DND-41 (cell line): ENCODE measurements at regions not wholly inside any gene's neighbourhood (a gene's known extent, or its start where the extent isn't known, plus 50 kb on each side); places are given as distances from the start of the nearest gene placed in this dataset.

Experiments
- ATAC-seq: fragments of 200-7000 bp; cut with Tn5 transposase; 3 replicates; pipeline ENCODE4 v1.9.1; 2021; ENCODE audit warnings: low read depth; ENCODE audit not compliant: insufficient read depth
- DNase-seq: peaks from one replicate; pipeline ENCODE4 v3.0.0-alpha.2; 2020
- H2AFZ ChIP-seq: 2 replicates; pipeline ENCODE4 v1.6.0; 2012; ENCODE audit warnings: low read depth, low read length
- H3K27ac ChIP-seq: 2 replicates; pipeline ENCODE4 v1.5.1; 2012; ENCODE audit warnings: low read length, inconsistent platforms
- H3K27me3 ChIP-seq: fragments of 200-600 bp; sonication (generic); 2 replicates; pipeline ENCODE4 v1.6.0; 2012; ENCODE audit warnings: low read length, mild to moderate bottlenecking, inconsistent platforms; ENCODE audit not compliant: insufficient read depth, poor library complexity
- H3K36me3 ChIP-seq: 2 replicates; pipeline ENCODE4 v1.5.1; 2012; ENCODE audit warnings: low read length, inconsistent platforms; ENCODE audit not compliant: insufficient read depth
- H3K4me1 ChIP-seq: 2 replicates; pipeline ENCODE4 v1.5.1; 2012; ENCODE audit warnings: mild to moderate bottlenecking, low read length; ENCODE audit not compliant: insufficient read depth
- H3K4me2 ChIP-seq: 2 replicates; pipeline ENCODE4 v1.6.0; 2012; ENCODE audit warnings: mild to moderate bottlenecking, moderate library complexity, low read length, inconsistent platforms; ENCODE audit not compliant: insufficient read depth
- H3K4me3 ChIP-seq, 2 experiments: fragments of 200-600 bp in 1 of 2; shearing (Covaris generic) in 1 of 2; 2 replicates each; pipeline ENCODE4 v1.5.1; 2012 to 2016; ENCODE audit warnings: inconsistent platforms in 2 of 2, low read length in 2 of 2, mild to moderate bottlenecking in 2 of 2, low read depth in 1 of 2, moderate library complexity in 1 of 2
- H3K79me2 ChIP-seq: 2 replicates; pipeline ENCODE4 v1.6.0; 2012; ENCODE audit warnings: low read length, inconsistent platforms; ENCODE audit not compliant: insufficient read depth
- H3K9ac ChIP-seq: 2 replicates; pipeline ENCODE4 v1.6.0; 2012; ENCODE audit warnings: low read depth, mild to moderate bottlenecking, inconsistent platforms, low read length, moderate library complexity
- H3K9me3 ChIP-seq: 2 replicates; pipeline ENCODE4 v1.5.1; 2012; ENCODE audit warnings: low read length, moderate library complexity, mild to moderate bottlenecking, inconsistent platforms; ENCODE audit not compliant: insufficient read depth, severe bottlenecking
- H4K20me1 ChIP-seq: 2 replicates; pipeline ENCODE4 v1.6.0; 2012; ENCODE audit warnings: low read length; ENCODE audit not compliant: insufficient read depth
- EZH2 ChIP-seq: IDR thresholded peaks from 3 replicates; pipeline ENCODE4 v1.6.1; 2012; ENCODE audit warnings: borderline replicate concordance, low read depth, mild to moderate bottlenecking, moderate library complexity, low read length, inconsistent platforms; ENCODE audit not compliant: severe bottlenecking
- TF ChIP-seq, protein P1 (sequence below): IDR thresholded peaks from 2 replicates; pipeline ENCODE4 v1.5.1; 2012; ENCODE audit warnings: borderline replicate concordance, low read length, moderate library complexity, mild to moderate bottlenecking; ENCODE audit not compliant: poor library complexity, severe bottlenecking; ENCODE audit errors: extremely low read depth

DNA sequence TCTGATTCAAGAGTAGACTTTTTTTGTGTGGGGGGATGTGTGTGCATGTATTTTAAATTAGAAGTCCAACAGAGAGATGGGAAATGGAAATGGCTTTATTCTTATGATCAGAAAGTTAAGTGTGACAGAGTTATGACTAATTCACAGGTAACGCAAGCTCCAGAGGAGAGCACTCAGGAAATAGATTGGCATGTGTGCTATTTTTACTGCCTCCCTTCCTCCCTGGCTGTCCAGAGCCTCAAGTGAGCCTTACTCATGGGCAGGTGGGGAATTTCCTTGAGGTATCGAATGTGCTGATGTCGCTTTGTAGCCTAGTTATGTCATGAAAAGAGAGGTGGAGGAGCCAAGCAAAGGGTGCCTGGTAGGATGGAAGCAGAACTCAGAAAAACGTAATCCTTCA lies 70.3 kb upstream of the BDNF start:
- H3K36me3 ChIP-seq, result no peaks in the 10 kb centered on the region
- H3K4me1 ChIP-seq, result no peaks in the 10 kb centered on the region
- no peak for DNase-seq
- H3K79me2 ChIP-seq, result no peaks in the 10 kb centered on the region
- H3K4me3 ChIP-seq, result no peak overlapping the region
- TF ChIP-seq, protein P1, sequence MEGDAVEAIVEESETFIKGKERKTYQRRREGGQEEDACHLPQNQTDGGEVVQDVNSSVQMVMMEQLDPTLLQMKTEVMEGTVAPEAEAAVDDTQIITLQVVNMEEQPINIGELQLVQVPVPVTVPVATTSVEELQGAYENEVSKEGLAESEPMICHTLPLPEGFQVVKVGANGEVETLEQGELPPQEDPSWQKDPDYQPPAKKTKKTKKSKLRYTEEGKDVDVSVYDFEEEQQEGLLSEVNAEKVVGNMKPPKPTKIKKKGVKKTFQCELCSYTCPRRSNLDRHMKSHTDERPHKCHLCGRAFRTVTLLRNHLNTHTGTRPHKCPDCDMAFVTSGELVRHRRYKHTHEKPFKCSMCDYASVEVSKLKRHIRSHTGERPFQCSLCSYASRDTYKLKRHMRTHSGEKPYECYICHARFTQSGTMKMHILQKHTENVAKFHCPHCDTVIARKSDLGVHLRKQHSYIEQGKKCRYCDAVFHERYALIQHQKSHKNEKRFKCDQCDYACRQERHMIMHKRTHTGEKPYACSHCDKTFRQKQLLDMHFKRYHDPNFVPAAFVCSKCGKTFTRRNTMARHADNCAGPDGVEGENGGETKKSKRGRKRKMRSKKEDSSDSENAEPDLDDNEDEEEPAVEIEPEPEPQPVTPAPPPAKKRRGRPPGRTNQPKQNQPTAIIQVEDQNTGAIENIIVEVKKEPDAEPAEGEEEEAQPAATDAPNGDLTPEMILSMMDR, result no peak
- no peak for TF ChIP-seq EZH2
- H3K9me3 ChIP-seq, result no peaks in the 10 kb centered on the region
- no peak overlapping the region for H3K27ac ChIP-seq
- no peak overlapping the region for H3K4me2 ChIP-seq
- H2AFZ ChIP-seq, result no peak overlapping the region
- H4K20me1 ChIP-seq, result no peaks in the 10 kb centered on the region
- no peaks in the 10 kb centered on the region for H3K27me3 ChIP-seq
- no peak for ATAC-seq
- H3K9ac ChIP-seq, result no peak overlapping the region

DNA sequence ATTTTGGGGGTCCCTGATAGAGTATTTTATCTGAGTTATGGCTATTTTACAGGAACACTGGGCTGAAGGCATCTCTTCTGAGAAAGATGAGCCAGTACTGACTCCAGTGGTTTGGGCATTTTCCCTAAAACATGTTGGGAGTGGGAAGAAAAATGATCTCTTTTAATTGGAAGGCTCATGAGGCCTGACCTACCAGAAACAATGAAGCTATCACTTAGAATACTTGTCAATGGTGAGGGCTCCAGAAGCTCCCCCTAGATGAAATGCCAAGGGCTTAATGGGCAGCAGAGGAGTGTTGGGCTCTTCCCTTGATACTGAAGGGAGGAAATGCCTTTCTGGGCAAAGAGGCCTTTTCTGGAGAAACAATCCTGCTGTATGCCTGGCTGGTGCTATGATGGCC lies 63.5 kb upstream of the BDNF start:
- no peaks in the 10 kb centered on the region for H4K20me1 ChIP-seq
- no peak overlapping the region for H3K27ac ChIP-seq
- no peak overlapping the region for H3K4me3 ChIP-seq
- H2AFZ ChIP-seq, result no peak overlapping the region
- no peaks in the 10 kb centered on the region for H3K27me3 ChIP-seq
- H3K4me2 ChIP-seq, result no peak overlapping the region
- ATAC-seq, result no peak
- H3K9ac ChIP-seq, result no peak overlapping the region
- no peaks in the 10 kb centered on the region for H3K9me3 ChIP-seq
- TF ChIP-seq, protein P1, result no peak
- no peaks in the 10 kb centered on the region for H3K36me3 ChIP-seq
- DNase-seq, result no peak
- no peaks in the 10 kb centered on the region for H3K4me1 ChIP-seq
- no peaks in the 10 kb centered on the region for H3K79me2 ChIP-seq

DNA sequence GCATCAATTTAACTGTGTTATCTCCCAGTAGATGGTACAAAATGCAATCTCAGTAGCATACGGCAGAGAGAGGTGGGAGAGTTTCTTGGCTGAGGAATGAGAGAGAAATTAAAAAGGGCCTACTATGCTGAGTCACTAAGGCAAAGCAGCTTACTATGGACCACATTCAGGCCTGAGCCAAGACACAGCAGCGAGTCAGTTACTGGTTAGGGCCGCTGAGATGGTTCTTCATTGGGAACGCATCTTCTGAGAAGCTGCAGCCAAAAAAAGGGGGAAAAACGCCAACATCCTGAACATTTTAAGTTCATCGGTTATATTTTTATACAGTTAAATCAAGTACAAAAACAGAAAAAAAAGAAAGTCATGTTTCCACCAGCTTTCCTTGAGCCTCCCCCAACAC lies 61.1 kb upstream of the BDNF start:
- no peaks in the 10 kb centered on the region for H3K9me3 ChIP-seq
- no peak for ATAC-seq

DNA sequence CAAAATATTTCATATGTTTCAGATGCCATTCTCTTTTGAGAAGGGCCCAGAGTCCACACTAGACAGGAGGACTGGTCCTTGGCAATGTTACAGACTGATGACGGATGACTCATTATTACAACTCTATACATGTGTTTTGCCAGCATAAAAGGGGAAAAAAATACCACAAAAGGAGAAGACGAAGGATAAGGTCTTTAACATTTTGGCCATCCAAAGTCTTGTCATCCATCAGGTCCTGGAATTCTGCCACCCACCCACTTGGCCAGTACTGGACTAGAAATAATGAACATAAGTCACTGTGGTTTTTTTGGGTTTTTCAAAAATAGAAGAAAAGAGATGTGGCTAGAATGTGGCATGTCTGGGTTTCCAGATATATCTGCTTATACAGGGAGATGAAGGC lies 57.7 kb upstream of the BDNF start:
- H4K20me1 ChIP-seq, result no peaks in the 10 kb centered on the region
- H3K4me2 ChIP-seq, result no peak overlapping the region
- H3K27ac ChIP-seq, result no peak overlapping the region
- H3K27me3 ChIP-seq, result no peaks in the 10 kb centered on the region
- DNase-seq, result no peak
- TF ChIP-seq, protein P1, result no peak
- TF ChIP-seq EZH2, result no peak
- H3K4me1 ChIP-seq, result no peaks in the 10 kb centered on the region
- no peak overlapping the region for H3K4me3 ChIP-seq
- H3K79me2 ChIP-seq, result no peaks in the 10 kb centered on the region
- ATAC-seq, result no peak
- no peak overlapping the region for H2AFZ ChIP-seq
- H3K36me3 ChIP-seq, result no peaks in the 10 kb centered on the region
- H3K9ac ChIP-seq, result no peak overlapping the region
- no peaks in the 10 kb centered on the region for H3K9me3 ChIP-seq

More for the DNA sequence above, 61.1 kb upstream of the BDNF start:
- H3K9ac ChIP-seq, result no peak overlapping the region
- H4K20me1 ChIP-seq, result no peaks in the 10 kb centered on the region
- no peaks in the 10 kb centered on the region for H3K79me2 ChIP-seq
- TF ChIP-seq EZH2, result no peak
- TF ChIP-seq, protein P1, result no peak
- no peak overlapping the region for H3K4me2 ChIP-seq
- H3K27me3 ChIP-seq, result no peaks in the 10 kb centered on the region
- no peak overlapping the region for H3K4me3 ChIP-seq
- no peaks in the 10 kb centered on the region for H3K36me3 ChIP-seq
- no peak overlapping the region for H3K27ac ChIP-seq
- H3K4me1 ChIP-seq, result no peaks in the 10 kb centered on the region
- DNase-seq, result no peak
- H2AFZ ChIP-seq, result no peak overlapping the region
